Islet precursor cell (in vitro differentiated cells): ENCODE measurements at regions not wholly inside any gene's neighbourhood (a gene's known extent, or its start where the extent isn't known, plus 50 kb on each side); places are given as distances from the start of the nearest gene placed in this dataset.
"Not testable (repeated sequence)": the region's sequence is repeated elsewhere in the genome, so short reads cannot be mapped to it uniquely, and the experiment has no call there.

ENCODE experiments used
- DNase-seq: peaks from one replicate; pipeline ENCODE4 v3.0.0-alpha.2; 2018

GRCh38 chr17:77562361-77562760 is 396.1 kb upstream of the TNRC6C start:
- DNase-seq = not testable (repeated sequence)

- peak; percentile 51 for DNase-seq
Measured at GRCh38 chr17:77563439-77564102, 394.9 kb upstream of the TNRC6C start.

GRCh38 chr17:77564278-77564920 is 394.1 kb upstream of the TNRC6C start:
- DNase-seq = no peak

GRCh38 chr17:77565166-77565565 is 393.3 kb upstream of the TNRC6C start:
- DNase-seq = no peak

GRCh38 chr17:77566151-77566550 is 392.4 kb upstream of the TNRC6C start:
- DNase-seq = no peak

GRCh38 chr17:77566566-77567138 is 391.9 kb upstream of the TNRC6C start:
- DNase-seq = no peak

GRCh38 chr17:77568540-77568939 is 390.0 kb upstream of the TNRC6C start:
- DNase-seq = no peak

- no peak for DNase-seq
Measured at GRCh38 chr17:77569846-77570564, 388.5 kb upstream of the TNRC6C start.

GRCh38 chr17:77570565-77570898 is 388.0 kb upstream of the TNRC6C start:
- DNase-seq = no peak

GRCh38 chr17:77571155-77571981 is 387.1 kb upstream of the TNRC6C start:
- DNase-seq = no peak

- DNase-seq = peak; percentile 53
Measured at GRCh38 chr17:77572065-77572601, 386.4 kb upstream of the TNRC6C start.

- DNase-seq = peak; percentile 65
Measured at GRCh38 chr17:77572851-77573250, 385.7 kb upstream of the TNRC6C start.

- no peak for DNase-seq
Measured at GRCh38 chr17:77577491-77577890, 381.0 kb upstream of the TNRC6C start.

GRCh38 chr17:77579131-77579530 is 379.4 kb upstream of the TNRC6C start:
- no peak for DNase-seq

GRCh38 chr17:77579682-77580081 is 378.8 kb upstream of the TNRC6C start:
- DNase-seq = no peak

GRCh38 chr17:77580531-77581270 is 377.8 kb upstream of the TNRC6C start:
- DNase-seq = no peak

GRCh38 chr17:77581480-77581879 is 377.0 kb upstream of the TNRC6C start:
- DNase-seq = peak; percentile 88

GRCh38 chr17:77585142-77585860 is 373.2 kb upstream of the TNRC6C start:
- no peak for DNase-seq

GRCh38 chr17:77590951-77591735 is 367.4 kb upstream of the TNRC6C start:
- peak; percentile 51 for DNase-seq

- DNase-seq = no peak
Measured at GRCh38 chr17:77592106-77592865, 366.2 kb upstream of the TNRC6C start.
